ENCODE measurements at regions not wholly inside any gene's neighbourhood (a gene's known extent, or its start where the extent isn't known, plus 50 kb on each side); places are given as distances from the start of the nearest gene placed in this dataset.

- no peak for DNase-seq
These were observed 589.6 kb downstream of the IGSF11 start for GRCh38 chr3:118445036-118445435.

GRCh38 chr3:118447339-118447738 lies 587.3 kb downstream of the IGSF11 start:
- DNase-seq: no peak
- Mint-ChIP-seq H3K36me3 (ENCODE audit: low read depth) (no peaks in the 10 kb centered on the region), H3K4me1 (ENCODE audit: low read depth) (no peaks in the 10 kb centered on the region), H3K9me3 (peaks cover 16% of the 10 kb centered on the region), H3K4me3 (no peak overlapping the region), H3K27me3 (no peaks in the 10 kb centered on the region), H3K27ac (no peak overlapping the region)

More at GRCh38 chr3:118445036-118445435, 589.6 kb downstream of the IGSF11 start:
- H3K27me3 Mint-ChIP-seq: no peaks in the 10 kb centered on the region
- H3K27ac Mint-ChIP-seq: no peak overlapping the region
- H3K36me3 Mint-ChIP-seq (ENCODE audit: low read depth): no peaks in the 10 kb centered on the region
- H3K4me1 Mint-ChIP-seq (ENCODE audit: low read depth): no peaks in the 10 kb centered on the region
- H3K9me3 Mint-ChIP-seq: peaks cover 6% of the 10 kb centered on the region
- H3K4me3 Mint-ChIP-seq: no peak overlapping the region

GRCh38 chr3:118466795-118467330 lies 567.8 kb downstream of the IGSF11 start:
- H3K36me3 Mint-ChIP-seq (ENCODE audit: low read depth): no peaks in the 10 kb centered on the region
- no peak overlapping the region for H3K4me3 Mint-ChIP-seq
- no peaks in the 10 kb centered on the region for H3K27me3 Mint-ChIP-seq
- no peak for DNase-seq
- H3K4me1 Mint-ChIP-seq (ENCODE audit: low read depth): no peaks in the 10 kb centered on the region
- no peaks in the 10 kb centered on the region for H3K9me3 Mint-ChIP-seq
- no peak overlapping the region for H3K27ac Mint-ChIP-seq

- no peak for DNase-seq
- Mint-ChIP-seq H3K4me1 (ENCODE audit: low read depth) (no peaks in the 10 kb centered on the region), H3K4me3 (no peak overlapping the region), H3K9me3 (peaks cover 2% of the 10 kb centered on the region), H3K27ac (no peak overlapping the region), H3K36me3 (ENCODE audit: low read depth) (no peaks in the 10 kb centered on the region), H3K27me3 (no peaks in the 10 kb centered on the region)
These were observed 565.8 kb downstream of the IGSF11 start for GRCh38 chr3:118468801-118469200.

GRCh38 chr3:118472586-118472985 lies 562.1 kb downstream of the IGSF11 start:
- H3K4me1 Mint-ChIP-seq (ENCODE audit: low read depth): no peaks in the 10 kb centered on the region
- H3K4me3 Mint-ChIP-seq: no peak overlapping the region
- H3K27ac Mint-ChIP-seq: no peak overlapping the region
- no peaks in the 10 kb centered on the region for H3K27me3 Mint-ChIP-seq
- no peaks in the 10 kb centered on the region for H3K36me3 Mint-ChIP-seq (ENCODE audit: low read depth)
- DNase-seq: no peak
- H3K9me3 Mint-ChIP-seq: peaks cover 5% of the 10 kb centered on the region

- Mint-ChIP-seq H3K36me3 (ENCODE audit: low read depth) (no peaks in the 10 kb centered on the region), H3K27me3 (no peaks in the 10 kb centered on the region), H3K4me3 (no peak overlapping the region), H3K4me1 (ENCODE audit: low read depth) (no peaks in the 10 kb centered on the region), H3K27ac (no peak overlapping the region), H3K9me3 (peaks cover 5% of the 10 kb centered on the region)
- no peak for DNase-seq
These were observed 561.3 kb downstream of the IGSF11 start for GRCh38 chr3:118473343-118473742.

GRCh38 chr3:118476885-118477618 lies 557.6 kb downstream of the IGSF11 start:
- H3K4me1 Mint-ChIP-seq (ENCODE audit: low read depth): no peaks in the 10 kb centered on the region
- H3K27ac Mint-ChIP-seq: no peak overlapping the region
- peaks cover 5% of the 10 kb centered on the region for H3K9me3 Mint-ChIP-seq
- no peak for DNase-seq
- H3K27me3 Mint-ChIP-seq: no peaks in the 10 kb centered on the region
- no peak overlapping the region for H3K4me3 Mint-ChIP-seq
- no peaks in the 10 kb centered on the region for H3K36me3 Mint-ChIP-seq (ENCODE audit: low read depth)

- Mint-ChIP-seq H3K27me3 (no peaks in the 10 kb centered on the region), H3K27ac (no peak overlapping the region), H3K9me3 (peaks cover 5% of the 10 kb centered on the region), H3K36me3 (ENCODE audit: low read depth) (no peaks in the 10 kb centered on the region), H3K4me3 (no peak overlapping the region), H3K4me1 (ENCODE audit: low read depth) (no peaks in the 10 kb centered on the region)
- DNase-seq: no peak
These were observed 556.9 kb downstream of the IGSF11 start for GRCh38 chr3:118477768-118478167.

- Mint-ChIP-seq H3K27ac (no peak overlapping the region), H3K4me1 (ENCODE audit: low read depth) (no peaks in the 10 kb centered on the region), H3K4me3 (no peak overlapping the region), H3K36me3 (ENCODE audit: low read depth) (no peaks in the 10 kb centered on the region), H3K9me3 (peaks cover 4% of the 10 kb centered on the region), H3K27me3 (no peaks in the 10 kb centered on the region)
- DNase-seq: no peak
These were observed 555.9 kb downstream of the IGSF11 start for GRCh38 chr3:118478706-118479276.

- no peak overlapping the region for H3K27ac Mint-ChIP-seq
- H3K27me3 Mint-ChIP-seq: no peaks in the 10 kb centered on the region
- no peak overlapping the region for H3K4me3 Mint-ChIP-seq
- no peaks in the 10 kb centered on the region for H3K4me1 Mint-ChIP-seq (ENCODE audit: low read depth)
- H3K36me3 Mint-ChIP-seq (ENCODE audit: low read depth): no peaks in the 10 kb centered on the region
- no peaks in the 10 kb centered on the region for H3K9me3 Mint-ChIP-seq
- DNase-seq: no peak
These were observed 555.3 kb downstream of the IGSF11 start for GRCh38 chr3:118479376-118479775.

- Mint-ChIP-seq H3K27ac (no peak overlapping the region), H3K9me3 (no peaks in the 10 kb centered on the region), H3K4me3 (no peak overlapping the region), H3K27me3 (no peaks in the 10 kb centered on the region), H3K36me3 (ENCODE audit: low read depth) (no peaks in the 10 kb centered on the region), H3K4me1 (ENCODE audit: low read depth) (no peaks in the 10 kb centered on the region)
- DNase-seq: no peak
These were observed 554.4 kb downstream of the IGSF11 start for GRCh38 chr3:118480101-118480860.

GRCh38 chr3:118485693-118486092 lies 549.0 kb downstream of the IGSF11 start:
- no peak for DNase-seq
- Mint-ChIP-seq H3K27ac (no peak overlapping the region), H3K4me1 (ENCODE audit: low read depth) (no peaks in the 10 kb centered on the region), H3K9me3 (peaks cover 2% of the 10 kb centered on the region), H3K36me3 (ENCODE audit: low read depth) (no peaks in the 10 kb centered on the region), H3K27me3 (no peaks in the 10 kb centered on the region), H3K4me3 (no peak overlapping the region)

- Mint-ChIP-seq H3K27ac (no peak overlapping the region), H3K9me3 (peaks cover 2% of the 10 kb centered on the region)
These were observed 546.9 kb downstream of the IGSF11 start for GRCh38 chr3:118487734-118488133.

GRCh38 chr3:118488732-118489131 lies 545.9 kb downstream of the IGSF11 start:
- Mint-ChIP-seq H3K9me3 (peaks cover 2% of the 10 kb centered on the region), H3K4me1 (ENCODE audit: low read depth) (no peaks in the 10 kb centered on the region)
- no peak for DNase-seq

More at GRCh38 chr3:118487734-118488133, 546.9 kb downstream of the IGSF11 start:
- DNase-seq: no peak
- no peak overlapping the region for H3K4me3 Mint-ChIP-seq
- no peaks in the 10 kb centered on the region for H3K36me3 Mint-ChIP-seq (ENCODE audit: low read depth)
- H3K4me1 Mint-ChIP-seq (ENCODE audit: low read depth): no peaks in the 10 kb centered on the region
- no peaks in the 10 kb centered on the region for H3K27me3 Mint-ChIP-seq

GRCh38 chr3:118495206-118495605 lies 539.4 kb downstream of the IGSF11 start:
- Mint-ChIP-seq H3K27ac (no peak overlapping the region), H3K4me3 (no peak overlapping the region), H3K9me3 (peaks cover 3% of the 10 kb centered on the region), H3K4me1 (ENCODE audit: low read depth) (no peaks in the 10 kb centered on the region), H3K27me3 (no peaks in the 10 kb centered on the region), H3K36me3 (ENCODE audit: low read depth) (no peaks in the 10 kb centered on the region)
- no peak for DNase-seq

More at GRCh38 chr3:118488732-118489131, 545.9 kb downstream of the IGSF11 start:
- Mint-ChIP-seq H3K27ac (no peak overlapping the region), H3K36me3 (ENCODE audit: low read depth) (no peaks in the 10 kb centered on the region), H3K4me3 (no peak overlapping the region), H3K27me3 (no peaks in the 10 kb centered on the region)
